OCI-LY7 (cell line): ENCODE measurements at regions not wholly inside any gene's neighbourhood (a gene's known extent, or its start where the extent isn't known, plus 50 kb on each side); places are given as distances from the start of the nearest gene placed in this dataset.

Experiments
- CTCF ChIP-seq: fragments of 200-600 bp; sonication (generic); conservative IDR thresholded peaks from 2 replicates; pipeline ENCODE4 v1.5.1; 2014; ENCODE audit warnings: mild to moderate bottlenecking, antibody characterized with exemption, low read length, moderate library complexity, mixed read lengths
- EZH2phosphoT487 ChIP-seq: fragments of 200-600 bp; sonication (generic); IDR thresholded peaks from 2 replicates; pipeline ENCODE4 v1.6.1; 2018; ENCODE audit warnings: low read depth, borderline replicate concordance, mild to moderate bottlenecking, mixed run types, antibody characterized with exemption, low read length, moderate library complexity, mixed read lengths

- no peak for TF ChIP-seq CTCF
- no peak for TF ChIP-seq EZH2phosphoT487
Observed at GRCh38 chr10:123575105-123575504, 91.0 kb upstream of the GPR26 start.
